Transverse colon (tissue), 4 donors: ENCODE measurements at regions not wholly inside any gene's neighbourhood (a gene's known extent, or its start where the extent isn't known, plus 50 kb on each side); places are given as distances from the start of the nearest gene placed in this dataset.

Experiments
- DNase-seq: peaks from one replicate; pipeline ENCODE4 v3.0.0-alpha.2; 2019
- H3K27ac ChIP-seq, 4 donors: fragments of 200-600 bp; sonication (generic); 2 replicates each; pipeline ENCODE4 v1.5.1; 2016 to 2018; ENCODE audit warnings: inconsistent platforms in 4 of 4
- H3K27me3 ChIP-seq: fragments of 200-600 bp; sonication (generic); 2 replicates; pipeline ENCODE4 v1.5.1; 2017; ENCODE audit warnings: inconsistent platforms
- H3K36me3 ChIP-seq, 4 donors: fragments of 200-600 bp; sonication (generic); 2 replicates each; pipeline ENCODE4 v1.5.1; 2017 to 2019; ENCODE audit warnings: inconsistent platforms in 4 of 4
- H3K4me1 ChIP-seq, 4 donors: fragments of 200-600 bp; sonication (generic); 2 replicates each; pipeline ENCODE4 v1.5.1; 2017 to 2020; ENCODE audit warnings: inconsistent platforms in 4 of 4
- H3K4me3 ChIP-seq, 4 donors: fragments of 200-600 bp; sonication (generic); 1 replicate in 1 of 4; 2 replicates in 3 of 4; pipeline versions ENCODE4 v1.5.1 to v1.6.1; 2017 to 2019; ENCODE audit warnings: inconsistent platforms in 4 of 4
- H3K9me3 ChIP-seq, 2 donors: fragments of 200-600 bp; sonication (generic); 2 replicates each; pipeline ENCODE4 v1.5.1; 2017 to 2019; ENCODE audit warnings: inconsistent platforms in 2 of 2
- EP300 ChIP-seq: sonication (generic); formaldehyde crosslinking; IDR thresholded peaks from one replicate; pipeline ENCODE4 v1.6.1; 2017; ENCODE audit warnings: antibody characterized with exemption, low read depth
- POLR2A ChIP-seq: fragments of 450-650 bp; IDR thresholded peaks from one replicate; pipeline ENCODE4 v1.6.1; 2016; ENCODE audit warnings: antibody characterized with exemption, mild to moderate bottlenecking, moderate library complexity
- POLR2AphosphoS5 ChIP-seq, 3 donors: sonication (generic); formaldehyde crosslinking; IDR thresholded peaks; one replicate each; pipeline ENCODE4 v1.6.1; 2016; ENCODE audit warnings: antibody characterized with exemption in 3 of 3
- WGBS, 2 donors: methylation state at CpG; one replicate each; pipeline ENCODE4 v1.1.5; 2018; ENCODE audit warnings: low coverage in 1 of 2; 5-methylcytosine and 5-hydroxymethylcytosine counted together
- in situ Hi-C, 4 donors: fragments of 200-750 bp; cut with MboI; loops; one replicate each; pipeline versions ENCODE4 v1.15.0 to v1.15.1; 2017; ENCODE audit warnings: low sequenced_read_pairs in 3 of 4, low pct_ligation_motif_present in 1 of 4, low pct_unique_long_range_greater_than_20kb in 1 of 4
- intact Hi-C: fragments of 100-400 bp; cut with DNase I; formaldehyde crosslinking; loops from one replicate; pipeline ENCODE4 v1.15.1; 2023; ENCODE audit warnings: low total_unique reads
- TF ChIP-seq, protein P1 (sequence below), 5 experiments: fragments of 200-600 bp in 3 of 5; fragments of 450-650 bp in 2 of 5; sonication (generic) in 3 of 5; IDR thresholded peaks; 1 replicate in 2 of 5; 2 replicates in 3 of 5; pipeline ENCODE4 v1.5.1; 2016 to 2017; ENCODE audit warnings: antibody characterized with exemption in 5 of 5, inconsistent platforms in 3 of 5, mild to moderate bottlenecking in 2 of 5, moderate library complexity in 1 of 5

DNA sequence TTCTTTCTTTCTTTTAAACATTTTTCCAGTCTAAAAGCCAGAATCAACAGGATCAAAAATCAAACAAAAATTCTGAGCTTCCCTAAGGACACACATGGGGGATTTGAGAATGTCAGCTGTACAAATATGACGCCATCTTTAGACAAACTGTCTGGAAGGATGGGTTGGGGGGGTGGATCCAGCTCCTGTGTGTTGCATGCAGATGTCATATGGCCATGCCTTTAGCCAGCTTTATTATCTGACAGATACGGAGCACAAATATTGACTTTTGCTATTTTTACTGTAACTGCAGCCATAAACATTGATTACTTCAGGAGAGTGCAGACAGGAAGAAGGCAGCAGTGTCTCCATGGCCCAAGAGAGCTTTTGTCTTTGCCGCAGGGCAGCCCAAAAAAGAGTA lies 279.4 kb upstream of the ELAC2 start:
- H3K36me3 ChIP-seq: no peaks in the 10 kb centered on the region
- 60 to 83% methylated on average over 1 to 3 of the region's 3 CpGs for WGBS, 2 donors
- TF ChIP-seq, protein P1, sequence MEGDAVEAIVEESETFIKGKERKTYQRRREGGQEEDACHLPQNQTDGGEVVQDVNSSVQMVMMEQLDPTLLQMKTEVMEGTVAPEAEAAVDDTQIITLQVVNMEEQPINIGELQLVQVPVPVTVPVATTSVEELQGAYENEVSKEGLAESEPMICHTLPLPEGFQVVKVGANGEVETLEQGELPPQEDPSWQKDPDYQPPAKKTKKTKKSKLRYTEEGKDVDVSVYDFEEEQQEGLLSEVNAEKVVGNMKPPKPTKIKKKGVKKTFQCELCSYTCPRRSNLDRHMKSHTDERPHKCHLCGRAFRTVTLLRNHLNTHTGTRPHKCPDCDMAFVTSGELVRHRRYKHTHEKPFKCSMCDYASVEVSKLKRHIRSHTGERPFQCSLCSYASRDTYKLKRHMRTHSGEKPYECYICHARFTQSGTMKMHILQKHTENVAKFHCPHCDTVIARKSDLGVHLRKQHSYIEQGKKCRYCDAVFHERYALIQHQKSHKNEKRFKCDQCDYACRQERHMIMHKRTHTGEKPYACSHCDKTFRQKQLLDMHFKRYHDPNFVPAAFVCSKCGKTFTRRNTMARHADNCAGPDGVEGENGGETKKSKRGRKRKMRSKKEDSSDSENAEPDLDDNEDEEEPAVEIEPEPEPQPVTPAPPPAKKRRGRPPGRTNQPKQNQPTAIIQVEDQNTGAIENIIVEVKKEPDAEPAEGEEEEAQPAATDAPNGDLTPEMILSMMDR (IDR thresholded peaks at IDR 0.05): no peak
- TF ChIP-seq POLR2A (no peak), POLR2AphosphoS5 (IDR thresholded peaks at IDR 0.05) (peak in 2 of 3 donors; percentile 8 to 21)
- H3K4me3 ChIP-seq: no peak overlapping the region
- no peaks in the 10 kb centered on the region for H3K27me3 ChIP-seq
- peak; percentile 45 for DNase-seq
- no peak overlapping the region for H3K27ac ChIP-seq
- H3K4me1 ChIP-seq: peaks cover 0 to 19% (median 6%) of the 10 kb centered on the region in 4 donors
- intact Hi-C loops: no loop called here
- H3K9me3 ChIP-seq: no peaks in the 10 kb centered on the region
- in situ Hi-C loops: no loop called here

GRCh38 chr17:13293421-13293820 lies 275.6 kb upstream of the ELAC2 start:
- Histone ChIP-seq H3K4me1 (peaks cover 0 to 19% (median 6%) of the 10 kb centered on the region in 4 donors), H3K27ac (no peak overlapping the region), H3K9me3 (no peaks in the 10 kb centered on the region), H3K36me3 (no peaks in the 10 kb centered on the region), H3K4me3 (no peak overlapping the region), H3K27me3 (no peaks in the 10 kb centered on the region)
- TF ChIP-seq POLR2A: no peak
- TF ChIP-seq EP300: no peak
- no peak for DNase-seq
- in situ Hi-C loops: no loop called here
- intact Hi-C loops: no loop called here

DNA sequence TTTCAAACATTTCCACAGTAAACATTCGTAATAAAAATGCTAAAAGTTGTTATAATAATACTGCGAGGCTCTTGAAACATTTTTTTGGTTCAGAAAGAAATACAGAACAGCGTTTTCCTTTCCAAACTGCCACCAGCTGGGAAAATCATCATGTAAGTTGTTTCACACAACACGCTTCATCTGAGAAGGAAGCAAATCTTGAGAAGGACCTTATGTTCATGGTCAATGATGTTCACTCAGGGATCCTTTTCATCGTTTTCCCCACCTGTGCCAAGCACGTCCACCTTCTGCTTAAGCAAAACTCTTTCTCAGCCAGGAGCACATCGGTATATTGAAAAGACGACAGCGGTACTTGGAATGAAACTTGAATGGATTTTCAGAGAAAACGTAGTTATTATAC lies 274.5 kb upstream of the ELAC2 start:
- in situ Hi-C loops: no loop called here
- no peaks in the 10 kb centered on the region for H3K27me3 ChIP-seq
- H3K27ac ChIP-seq: no peak overlapping the region
- H3K9me3 ChIP-seq: no peaks in the 10 kb centered on the region
- H3K4me1 ChIP-seq: peaks cover 0 to 8% (median 0%) of the 10 kb centered on the region in 4 donors
- no peak for DNase-seq
- H3K36me3 ChIP-seq: no peaks in the 10 kb centered on the region
- no peak overlapping the region for H3K4me3 ChIP-seq
- TF ChIP-seq POLR2AphosphoS5 (IDR thresholded peaks at IDR 0.05) (no peak), POLR2A (no peak), EP300 (no peak)
- TF ChIP-seq, protein P1 (IDR thresholded peaks at IDR 0.05): no peak
- intact Hi-C loops: no loop called here
- 79 to 80% methylated on average over 7 to 10 of the region's 10 CpGs for WGBS, 2 donors

GRCh38 chr17:13288248-13288647 lies 270.4 kb upstream of the ELAC2 start:
- Histone ChIP-seq H3K4me1 (no peaks in the 10 kb centered on the region), H3K9me3 (no peaks in the 10 kb centered on the region), H3K27me3 (no peaks in the 10 kb centered on the region), H3K27ac (no peak overlapping the region), H3K36me3 (no peaks in the 10 kb centered on the region), H3K4me3 (no peak overlapping the region)
- TF ChIP-seq POLR2AphosphoS5 (IDR thresholded peaks at IDR 0.05) (no peak), EP300 (no peak), POLR2A (no peak)
- TF ChIP-seq, protein P1 (IDR thresholded peaks at IDR 0.05): no peak
- intact Hi-C loops (no loop called here), in situ Hi-C loops (no loop called here)
- DNase-seq: no peak
- 78 to 85% methylated on average over 4 of the region's 4 CpGs for WGBS, 2 donors

DNA sequence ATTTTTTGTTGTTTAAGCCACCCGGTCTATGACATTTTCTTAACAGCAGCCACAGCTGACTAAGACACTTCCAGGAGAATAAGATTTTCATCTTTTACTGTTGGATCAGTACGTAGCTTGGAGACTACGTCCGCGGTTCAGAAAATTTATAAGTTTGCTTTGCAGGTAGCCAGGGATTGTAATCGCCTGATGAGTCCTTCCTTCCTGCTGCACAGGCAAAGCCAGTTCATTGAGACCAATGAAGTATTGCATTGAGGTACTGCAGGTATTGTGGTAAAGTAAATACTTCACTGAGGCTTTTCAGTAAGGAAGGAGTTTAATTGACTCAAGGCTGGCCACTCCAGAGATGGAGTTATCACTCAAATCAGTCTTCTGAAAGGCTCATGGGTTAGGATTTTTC lies 269.4 kb upstream of the ELAC2 start:
- DNase-seq: no peak
- 88 to 92% methylated on average over 5 to 6 of the region's 6 CpGs for WGBS, 2 donors
- no peaks in the 10 kb centered on the region for H3K4me1 ChIP-seq
- H3K4me3 ChIP-seq: no peak overlapping the region
- in situ Hi-C loops (no loop called here), intact Hi-C loops (no loop called here)
- no peak for TF ChIP-seq POLR2A
- TF ChIP-seq EP300: no peak
- TF ChIP-seq POLR2AphosphoS5 (IDR thresholded peaks at IDR 0.05): no peak
- H3K27me3 ChIP-seq: no peaks in the 10 kb centered on the region
- H3K9me3 ChIP-seq: no peaks in the 10 kb centered on the region
- H3K36me3 ChIP-seq: no peaks in the 10 kb centered on the region
- H3K27ac ChIP-seq: no peak overlapping the region
